GM12878 (cell line): ENCODE measurements at regions not wholly inside any gene's neighbourhood (a gene's known extent, or its start where the extent isn't known, plus 50 kb on each side); places are given as distances from the start of the nearest gene placed in this dataset.

Source experiments
- ATAC-seq: fragments of 200-7000 bp; cut with Tn5 transposase; 3 replicates; pipeline ENCODE4 v1.9.1; 2020; ENCODE audit warnings: mild to moderate bottlenecking, moderate library complexity
- BruUV-seq: library from RNA; stranded (reverse); fragments of 400-500 nt; replicated peaks from 2 replicates; lab custom pipeline; 2021; lab: Mats Ljungman, UMichigan
- CTCF ChIA-PET: fragments of 300-600 bp; sonication (Branson Sonifier 250); formaldehyde crosslinking; extraction: SDS; loops from one replicate; lab custom pipeline; 2021; ENCODE audit warnings: inconsistent platforms; lab: Yijun Ruan, JAX
- POLR2A ChIA-PET: fragments of 350-600 bp; formaldehyde crosslinking; extraction: SDS; loops from one replicate; lab custom pipeline; 2021; ENCODE audit warnings: inconsistent platforms; lab: Charles Lee
- RAD21 ChIA-PET: fragments of 300-600 bp; sonication (Branson Sonifier 250); formaldehyde crosslinking; loops from one replicate; lab custom pipeline; 2023; ENCODE audit warnings: antibody characterized with exemption; ENCODE audit not compliant: unreplicated experiment; lab: Charles Lee
- SMC1A ChIA-PET: fragments of 300-600 bp; sonication (Branson Sonifier 250); formaldehyde crosslinking; loops from one replicate; lab custom pipeline; 2023; ENCODE audit not compliant: unreplicated experiment, uncharacterized antibody; lab: Charles Lee
- DNase-seq: peaks from one replicate; pipeline ENCODE4 v3.0.0-alpha.2; 2011; ENCODE audit warnings: low read depth, low spot score
- FAIRE-seq: peaks from 3 replicates; lab custom pipeline; 2011; peaks lifted over from hg19 to GRCh38; lab: Jason Lieb, UNC
- H2AFZ ChIP-seq: 2 replicates; pipeline ENCODE4 v1.6.0; 2011; ENCODE audit warnings: low read depth, low read length, control low read depth; ENCODE audit not compliant: control insufficient read depth
- H3K27ac ChIP-seq: 2 replicates; pipeline ENCODE4 v1.5.1; 2011; ENCODE audit warnings: control low read depth; ENCODE audit not compliant: control insufficient read depth, insufficient read depth
- H3K27me3 ChIP-seq, 2 experiments: replicated peaks in 1 of 2; 2 replicates each; pipeline versions ENCODE4 v1.6.0 to v1.6.1; 2011; ENCODE audit warnings: low read length in 1 of 2; ENCODE audit not compliant: control insufficient read depth in 2 of 2, insufficient read depth in 2 of 2
- H3K36me3 ChIP-seq, 2 experiments: 2 replicates each; pipeline ENCODE4 v1.5.1; 2011; ENCODE audit warnings: low read length in 1 of 2; ENCODE audit not compliant: control insufficient read depth in 2 of 2, insufficient read depth in 2 of 2
- H3K4me1 ChIP-seq: 2 replicates; pipeline ENCODE4 v1.6.1; 2011; ENCODE audit warnings: mild to moderate bottlenecking, low read length, moderate library complexity, mixed read lengths; ENCODE audit not compliant: control insufficient read depth, insufficient read depth
- H3K4me2 ChIP-seq: 2 replicates; pipeline ENCODE4 v1.6.0; 2011; ENCODE audit warnings: control low read depth; ENCODE audit not compliant: control insufficient read depth, insufficient read depth
- H3K4me3 ChIP-seq: fragments of 200-600 bp; sonication (generic); 2 replicates; pipeline ENCODE4 v1.5.1; 2016
- H3K79me2 ChIP-seq: 2 replicates; pipeline ENCODE4 v1.6.0; 2011; ENCODE audit warnings: low read length; ENCODE audit not compliant: control insufficient read depth, insufficient read depth
- H3K9ac ChIP-seq: 2 replicates; pipeline ENCODE4 v1.8.0; 2011; ENCODE audit warnings: low read length, control low read depth, mixed read lengths; ENCODE audit not compliant: control insufficient read depth, insufficient read depth
- H3K9me3 ChIP-seq: replicated peaks from 3 replicates; pipeline ENCODE4 v1.5.1; 2011; ENCODE audit warnings: mild to moderate bottlenecking, low read length; ENCODE audit not compliant: control insufficient read depth, insufficient read depth
- H4K20me1 ChIP-seq: 2 replicates; pipeline ENCODE4 v1.6.0; 2011; ENCODE audit not compliant: control insufficient read depth, insufficient read depth
- ATF7 ChIP-seq: fragments of 450-650 bp; IDR thresholded peaks from 2 replicates; pipeline ENCODE4 v1.6.1; 2016; ENCODE audit warnings: low read depth, mild to moderate bottlenecking
- BRCA1 ChIP-seq: IDR thresholded peaks from 2 replicates; pipeline ENCODE4 v1.6.1; 2011; ENCODE audit warnings: low read depth, low read length, improper control_type of control experiment
- CEBPB ChIP-seq, 2 experiments: fragments of 150-350 bp in 1 of 2; IDR thresholded peaks; 2 replicates each; pipeline ENCODE4 v1.6.1; 2012 to 2014; ENCODE audit warnings: low read depth in 2 of 2, low read length in 2 of 2, borderline replicate concordance in 1 of 2, inconsistent platforms in 1 of 2
- HDGF ChIP-seq: fragments of 450-650 bp; IDR thresholded peaks from 2 replicates; pipeline ENCODE4 v1.6.1; 2016; ENCODE audit warnings: antibody characterized with exemption
- MAX ChIP-seq: IDR thresholded peaks from 2 replicates; pipeline ENCODE4 v1.6.1; 2012; ENCODE audit warnings: low read depth, low read length, improper control_type of control experiment
- NBN ChIP-seq: fragments of 450-650 bp; IDR thresholded peaks from 2 replicates; pipeline ENCODE4 v1.6.1; 2016
- NRF1 ChIP-seq: conservative IDR thresholded peaks from 2 replicates; pipeline ENCODE4 v1.6.1; 2011; ENCODE audit warnings: mild to moderate bottlenecking, low read depth, low read length, improper control_type of control experiment
- PBX3 ChIP-seq: IDR thresholded peaks from 2 replicates; pipeline ENCODE4 v1.6.1; 2011; ENCODE audit warnings: mild to moderate bottlenecking, low read depth, low read length, moderate library complexity; ENCODE audit not compliant: insufficient replicate concordance
- SREBF2 ChIP-seq: IDR thresholded peaks from 2 replicates; pipeline ENCODE4 v1.6.1; 2012; ENCODE audit warnings: mild to moderate bottlenecking, low read length
- STAT3 ChIP-seq: IDR thresholded peaks from 2 replicates; pipeline ENCODE4 v1.6.1; 2011; ENCODE audit warnings: low read depth, low read length, improper control_type of control experiment
- SUPT20H ChIP-seq: IDR thresholded peaks from 2 replicates; pipeline ENCODE4 v1.6.1; 2011; ENCODE audit warnings: low read depth, mild to moderate bottlenecking, low read length, moderate library complexity, borderline replicate concordance; ENCODE audit not compliant: control insufficient read depth
- TBL1XR1 ChIP-seq: IDR thresholded peaks from 2 replicates; pipeline ENCODE4 v1.6.1; 2012; ENCODE audit warnings: low read depth, low read length, improper control_type of control experiment
- ZBTB11 ChIP-seq: fragments of 450-650 bp; formaldehyde crosslinking; IDR thresholded peaks from 2 replicates; pipeline ENCODE4 v1.5.0; 2022; ENCODE audit warnings: mild to moderate bottlenecking, missing genetic modification characterization
- ZNF207 ChIP-seq: fragments of 450-650 bp; IDR thresholded peaks from 2 replicates; pipeline ENCODE4 v1.6.1; 2014; ENCODE audit warnings: antibody characterized with exemption, mild to moderate bottlenecking, borderline replicate concordance
- WGBS: methylation state at CpG from one replicate; pipeline ENCODE4 v1.1.6; 2016; ENCODE audit warnings: low lambda C conversion rate; ENCODE audit not compliant: insufficient replicate concordance, insufficient coverage; ENCODE audit errors: missing lambda C conversion rate; 5-methylcytosine and 5-hydroxymethylcytosine counted together
- in situ Hi-C: fragments of 300-500 bp; cut with MboI; formaldehyde crosslinking; loops from 9 replicates; pipeline ENCODE4 v1.14.3; 2018; ENCODE audit warnings: mixed read lengths
- intact Hi-C: fragments of 100-400 bp; cut with micrococcal nuclease; formaldehyde crosslinking; loops from one replicate; pipeline ENCODE4 v1.14.2; 2022; ENCODE audit not compliant: unreplicated experiment

- CTCF ChIA-PET: no interaction called here
- TF ChIP-seq STAT3: no peak
- TF ChIP-seq CEBPB (IDR thresholded peaks at IDR 0.05; ENCODE audit: borderline replicate concordance in 1 of 2, low read depth in 2 of 2, low read length in 2 of 2): no peak
- TF ChIP-seq HDGF: no peak
- TF ChIP-seq NRF1: no peak
- TF ChIP-seq NBN: no peak
- TF ChIP-seq TBL1XR1: no peak
- no peak for TF ChIP-seq MAX
- TF ChIP-seq ATF7: no peak
- no peak for TF ChIP-seq BRCA1
- no peak for TF ChIP-seq ZBTB11 (CRISPR knock-in tag)
- TF ChIP-seq SREBF2: no peak
- no peak for TF ChIP-seq ZNF207
- TF ChIP-seq PBX3: no peak
- no peak for TF ChIP-seq SUPT20H
- TF ChIP-seq, all 136 proteins: peak for 0
- no TSS peak for BruUV-seq
- intact Hi-C loops: no loop called here
- peak; percentile 7 for FAIRE-seq
- Histone ChIP-seq H3K4me2 (no peak overlapping the region), H3K4me1 (no peaks in the 10 kb centered on the region; the same call in 1 of the 2 replicates), H3K9me3 (no peaks in the 10 kb centered on the region), H3K27me3 (no peaks in the 10 kb centered on the region), H3K36me3 (no peaks in the 10 kb centered on the region), H3K9ac (no peak overlapping the region), H3K79me2 (no peaks in the 10 kb centered on the region), H3K27ac (no peak overlapping the region), H4K20me1 (no peaks in the 10 kb centered on the region), H3K4me3 (no peak overlapping the region), H2AFZ (no peak overlapping the region)
- no peak for ATAC-seq
- ChIA-PET RAD21 (no interaction called here), SMC1A (no interaction called here), POLR2A (no interaction called here)
- WGBS: 60% methylated on average over 4 of the region's 4 CpGs
- in situ Hi-C loops: no loop called here
- DNase-seq: no peak
These were observed 81.4 kb downstream of the KCTD12 start for GRCh38 chr13:76804801-76805200.
